Heart left ventricle (tissue), 16 donors: ENCODE measurements at regions not wholly inside any gene's neighbourhood (a gene's known extent, or its start where the extent isn't known, plus 50 kb on each side); places are given as distances from the start of the nearest gene placed in this dataset.

Source experiments
- ATAC-seq, 4 donors: fragments of 200-7000 bp; cut with Tn5 transposase; one replicate each; pipeline ENCODE4 v1.9.1; 2020 to 2022; ENCODE audit warnings: moderate library complexity in 4 of 4, mild to moderate bottlenecking in 3 of 4, moderate number of reproducible peaks in 1 of 4
- DNase-seq, 5 donors: peaks; one replicate each; pipeline ENCODE4 v3.0.0-alpha.2; 2020
- H3K27ac ChIP-seq, 12 donors: fragments of 200-600 bp; sonication (generic) in 4 of 12; one replicate each; pipeline versions ENCODE4 v1.5.0 to v1.8.0; 2016 to 2022; ENCODE audit warnings: mild to moderate bottlenecking in 2 of 12
- H3K27me3 ChIP-seq, 9 donors: fragments of 200-600 bp; sonication (generic) in 2 of 9; one replicate each; pipeline versions ENCODE4 v1.5.1 to v1.8.0; 2016 to 2022; ENCODE audit warnings: mild to moderate bottlenecking in 3 of 9
- H3K36me3 ChIP-seq, 9 donors: fragments of 200-600 bp; sonication (generic) in 2 of 9; one replicate each; pipeline versions ENCODE4 v1.5.0 to v1.8.0; 2018 to 2022; ENCODE audit warnings: mild to moderate bottlenecking in 2 of 9
- H3K4me1 ChIP-seq, 12 donors: fragments of 200-600 bp; sonication (generic) in 4 of 12; one replicate each; pipeline versions ENCODE4 v1.5.0 to v1.8.0; 2016 to 2022; ENCODE audit warnings: mild to moderate bottlenecking in 3 of 12
- H3K4me3 ChIP-seq, 12 donors: fragments of 200-600 bp; sonication (generic) in 4 of 12; one replicate each; pipeline versions ENCODE4 v1.5.0 to v1.8.0; 2017 to 2022; ENCODE audit warnings: mild to moderate bottlenecking in 9 of 12, moderate library complexity in 4 of 12
- H3K9me3 ChIP-seq, 12 donors: fragments of 200-600 bp; sonication (generic) in 4 of 12; one replicate each; pipeline versions ENCODE4 v1.5.0 to v1.8.0; 2016 to 2022; ENCODE audit warnings: mild to moderate bottlenecking in 1 of 12
- POLR2A ChIP-seq, 2 donors: fragments of 450-650 bp; IDR thresholded peaks; one replicate each; pipeline ENCODE4 v1.6.1; 2017; ENCODE audit warnings: antibody characterized with exemption in 2 of 2, mild to moderate bottlenecking in 2 of 2, moderate library complexity in 2 of 2
- WGBS, 4 donors: extraction: QIAGEN DNeasy Blood & Tissue Kit in 2 of 4; methylation state at CpG; one replicate each; pipeline versions ENCODE4 v1.1.5 to v1.1.7; 2013 to 2018; 5-methylcytosine and 5-hydroxymethylcytosine counted together
- intact Hi-C, 10 donors: fragments of 100-400 bp; cut with DNase I; formaldehyde crosslinking; loops; one replicate each; pipeline versions ENCODE4 v1.11.1 to v1.14.2; 2022
- TF ChIP-seq, protein P1 (sequence below), 12 donors: fragments of 200-600 bp; sonication (generic) in 4 of 12; IDR thresholded peaks; one replicate each; pipeline versions ENCODE4 v1.5.0 to v1.8.0; 2018 to 2022; ENCODE audit warnings: antibody characterized with exemption in 12 of 12, mild to moderate bottlenecking in 5 of 12
- donor health status: ischemic (EF 13 %, LVEDD 7.1; RV severe dilation, severe dysfunction).
- donor health status: healthy with polysubstance abuse.
- donor health status: DM: no; HTN: yes; CAD: no.
- donor health status: DM: no; HTN: no; CAD: no.
- donor health status: ischemic (EF 25% LVEDD 6.9; RV normal size, moderate dysfunction).
- donor health status: ischemic (EF 25% LVEDD 5.7; RV mildly dilated, moderate dysfunction).
- donor health status: healthy.
- donor health status: DM: yes; HTN: yes; CAD: no.
- donor health status: ischemic (EF 35%, LVEDD 5.7; RV mildly dilated, moderate dysfunction).
- donor health status: nonischemic (EF 11% LVEDD 7.7; RV severe dilation, severe dysfunction).
- donor health status: DM: yes; HTN: yes; CAD: no.
- donor health status: PGD.
- donor health status: ischemic (EF 29% LVEDD 5.4; RV normal size, mild dysfunction).
- donor health status: nonischemic (EF 23%, LVEDD 6.1; RV moderate dilation, normal function).

GRCh38 chr13:106326751-106327150 lies 208.7 kb downstream of the EFNB2 start:
- H3K27ac ChIP-seq = no peak overlapping the region
- H3K36me3 ChIP-seq = no peaks in the 10 kb centered on the region
- 95 to 99% (median 96%) methylated on average over 4 of the region's 4 CpGs for WGBS, 4 donors
- no peak overlapping the region for H3K4me3 ChIP-seq
- no peak for TF ChIP-seq POLR2A (IDR thresholded peaks at IDR 0.05)
- TF ChIP-seq, protein P1, sequence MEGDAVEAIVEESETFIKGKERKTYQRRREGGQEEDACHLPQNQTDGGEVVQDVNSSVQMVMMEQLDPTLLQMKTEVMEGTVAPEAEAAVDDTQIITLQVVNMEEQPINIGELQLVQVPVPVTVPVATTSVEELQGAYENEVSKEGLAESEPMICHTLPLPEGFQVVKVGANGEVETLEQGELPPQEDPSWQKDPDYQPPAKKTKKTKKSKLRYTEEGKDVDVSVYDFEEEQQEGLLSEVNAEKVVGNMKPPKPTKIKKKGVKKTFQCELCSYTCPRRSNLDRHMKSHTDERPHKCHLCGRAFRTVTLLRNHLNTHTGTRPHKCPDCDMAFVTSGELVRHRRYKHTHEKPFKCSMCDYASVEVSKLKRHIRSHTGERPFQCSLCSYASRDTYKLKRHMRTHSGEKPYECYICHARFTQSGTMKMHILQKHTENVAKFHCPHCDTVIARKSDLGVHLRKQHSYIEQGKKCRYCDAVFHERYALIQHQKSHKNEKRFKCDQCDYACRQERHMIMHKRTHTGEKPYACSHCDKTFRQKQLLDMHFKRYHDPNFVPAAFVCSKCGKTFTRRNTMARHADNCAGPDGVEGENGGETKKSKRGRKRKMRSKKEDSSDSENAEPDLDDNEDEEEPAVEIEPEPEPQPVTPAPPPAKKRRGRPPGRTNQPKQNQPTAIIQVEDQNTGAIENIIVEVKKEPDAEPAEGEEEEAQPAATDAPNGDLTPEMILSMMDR (IDR thresholded peaks at IDR 0.05) = no peak
- no peaks in the 10 kb centered on the region for H3K27me3 ChIP-seq
- DNase-seq (no peak), ATAC-seq (no peak)
- H3K4me1 ChIP-seq = no peaks in the 10 kb centered on the region
- intact Hi-C loops = no loop called here
- H3K9me3 ChIP-seq = peaks cover 0 to 22% (median 10%) of the 10 kb centered on the region in 12 donors

DNA sequence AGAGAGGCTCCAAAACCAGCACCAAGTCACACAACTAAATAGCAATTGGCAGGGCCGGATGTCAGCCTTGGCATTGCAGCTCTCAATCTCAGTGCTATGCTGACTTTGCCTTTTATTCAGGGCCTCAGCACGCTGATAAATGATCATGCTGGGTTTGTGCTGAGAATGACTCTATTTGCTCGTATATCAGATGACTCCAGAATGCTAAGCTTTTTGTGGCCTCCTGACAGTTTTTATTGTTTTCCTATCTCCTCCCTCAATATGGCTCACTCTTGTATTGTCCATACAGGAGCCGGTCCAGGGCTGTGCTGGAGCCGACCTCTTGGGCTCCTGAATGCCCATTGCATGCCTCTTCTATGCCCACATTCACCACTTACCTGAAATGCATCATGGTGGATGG lies 211.0 kb downstream of the EFNB2 start:
- Histone ChIP-seq H3K27me3 (no peaks in the 10 kb centered on the region), H3K9me3 (peaks cover 0 to 30% (median 10%) of the 10 kb centered on the region in 12 donors), H3K4me3 (no peak overlapping the region), H3K27ac (no peak overlapping the region), H3K36me3 (no peaks in the 10 kb centered on the region), H3K4me1 (no peaks in the 10 kb centered on the region)
- ATAC-seq (no peak), DNase-seq (no peak)
- intact Hi-C loops = no loop called here
- WGBS, 4 donors = 86 to 94% (median 90%) methylated on average over 5 of the region's 5 CpGs
- TF ChIP-seq, protein P1 (IDR thresholded peaks at IDR 0.05) = no peak
- TF ChIP-seq POLR2A (IDR thresholded peaks at IDR 0.05) = no peak

DNA sequence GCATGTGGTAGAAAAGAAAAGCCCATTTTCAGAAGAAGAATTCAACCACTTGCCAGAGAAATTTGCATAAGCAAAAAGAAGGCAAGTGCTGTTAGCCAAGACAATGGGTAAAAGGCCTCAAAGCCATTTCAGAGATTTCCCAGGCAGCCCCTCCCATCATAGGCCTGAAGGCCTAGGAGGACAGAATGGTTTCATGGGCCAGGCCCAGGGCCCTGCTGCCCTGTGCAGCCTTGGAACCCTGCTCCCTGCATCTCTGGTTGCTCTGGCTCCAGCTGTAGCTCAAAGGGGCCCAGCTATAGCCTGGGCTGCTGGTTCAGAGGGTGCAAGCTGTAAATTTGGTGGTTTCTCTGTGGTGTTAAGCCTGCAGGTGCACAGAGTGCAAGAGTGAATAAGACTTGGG lies 212.8 kb downstream of the EFNB2 start:
- ATAC-seq = no peak
- H3K27ac ChIP-seq = no peak overlapping the region

GRCh38 chr13:106318941-106319411 lies 216.5 kb downstream of the EFNB2 start:
- Histone ChIP-seq H3K27ac (no peak overlapping the region), H3K4me1 (no peaks in the 10 kb centered on the region), H3K4me3 (no peak overlapping the region), H3K9me3 (peaks cover 0 to 30% (median 10%) of the 10 kb centered on the region in 12 donors), H3K36me3 (no peaks in the 10 kb centered on the region), H3K27me3 (no peaks in the 10 kb centered on the region)
- TF ChIP-seq, protein P1 (IDR thresholded peaks at IDR 0.05) = no peak
- TF ChIP-seq POLR2A (IDR thresholded peaks at IDR 0.05) = no peak
- DNase-seq = no peak
- intact Hi-C loops = no loop called here
- no peak for ATAC-seq
- 50 to 55% (median 54%) methylated on average over 4 of the region's 4 CpGs for WGBS, 4 donors

More for the DNA sequence above, 212.8 kb downstream of the EFNB2 start:
- TF ChIP-seq, protein P1 (IDR thresholded peaks at IDR 0.05) = no peak
- TF ChIP-seq POLR2A (IDR thresholded peaks at IDR 0.05) = no peak
- Histone ChIP-seq H3K4me3 (no peak overlapping the region), H3K4me1 (no peaks in the 10 kb centered on the region), H3K27me3 (no peaks in the 10 kb centered on the region), H3K9me3 (peaks cover 0 to 30% (median 10%) of the 10 kb centered on the region in 12 donors), H3K36me3 (no peaks in the 10 kb centered on the region)
- intact Hi-C loops = no loop called here
- DNase-seq = no peak
